Mesendoderm (in vitro differentiated cells): ENCODE measurements at regions not wholly inside any gene's neighbourhood (a gene's known extent, or its start where the extent isn't known, plus 50 kb on each side); places are given as distances from the start of the nearest gene placed in this dataset.
"Not testable (repeated sequence)": the region's sequence is repeated elsewhere in the genome, so short reads cannot be mapped to it uniquely, and the experiment has no call there.

ENCODE experiments used
- DNase-seq: peaks from one replicate; pipeline ENCODE4 v3.0.0; 2013
- H2AK5ac ChIP-seq: 2 replicates; pipeline ENCODE4 v1.6.1; 2013; ENCODE audit warnings: low read length, inconsistent platforms
- H2BK120ac ChIP-seq: 2 replicates; pipeline ENCODE4 v1.6.1; 2013; ENCODE audit warnings: low read depth, mild to moderate bottlenecking, low read length, moderate library complexity, mixed read lengths
- H2BK15ac ChIP-seq: replicated peaks from 2 replicates; pipeline ENCODE4 v1.6.1; 2013; ENCODE audit warnings: low read depth, mild to moderate bottlenecking, moderate library complexity
- H2BK5ac ChIP-seq: 2 replicates; pipeline ENCODE4 v1.6.1; 2013; ENCODE audit warnings: low read length, inconsistent platforms
- H3K18ac ChIP-seq: 2 replicates; pipeline ENCODE4 v1.6.1; 2013; ENCODE audit warnings: mild to moderate bottlenecking, low read length, mixed read lengths
- H3K23ac ChIP-seq: one replicate; pipeline ENCODE4 v1.6.1; 2013; ENCODE audit warnings: low read length
- H3K27ac ChIP-seq: 2 replicates; pipeline ENCODE4 v1.5.1; 2013; ENCODE audit warnings: low read depth, mild to moderate bottlenecking, inconsistent platforms, low read length, moderate library complexity
- H3K27me3 ChIP-seq: 2 replicates; pipeline ENCODE4 v1.6.1; 2013; ENCODE audit warnings: low read length, control low read depth, mild to moderate bottlenecking, inconsistent platforms; ENCODE audit not compliant: insufficient read depth, poor library complexity
- H3K36me3 ChIP-seq: 2 replicates; pipeline ENCODE4 v1.6.1; 2013; ENCODE audit warnings: low read length, inconsistent platforms; ENCODE audit not compliant: control insufficient read depth, insufficient read depth
- H3K4ac ChIP-seq: one replicate; pipeline ENCODE4 v1.6.1; 2013; ENCODE audit warnings: low read depth, mild to moderate bottlenecking, low read length, moderate library complexity
- H3K4me1 ChIP-seq: 2 replicates; pipeline ENCODE4 v1.6.1; 2013; ENCODE audit warnings: low read depth, low read length, inconsistent platforms; ENCODE audit not compliant: control insufficient read depth
- H3K4me2 ChIP-seq: 2 replicates; pipeline ENCODE4 v1.6.1; 2013; ENCODE audit warnings: low read length
- H3K4me3 ChIP-seq: 2 replicates; pipeline ENCODE4 v1.5.1; 2013; ENCODE audit warnings: mild to moderate bottlenecking, low read length
- H3K56ac ChIP-seq: one replicate; pipeline ENCODE4 v1.6.1; 2013; ENCODE audit warnings: low read length
- H3K79me1 ChIP-seq: 2 replicates; pipeline ENCODE4 v1.6.1; 2013; ENCODE audit warnings: low read length, inconsistent platforms
- H3K79me2 ChIP-seq: 2 replicates; pipeline ENCODE4 v1.6.1; 2013; ENCODE audit warnings: mild to moderate bottlenecking, low read length; ENCODE audit not compliant: control insufficient read depth, insufficient read depth
- H3K9ac ChIP-seq: 2 replicates; pipeline ENCODE4 v1.6.1; 2013; ENCODE audit warnings: low read length, inconsistent platforms
- H4K5ac ChIP-seq: one replicate; pipeline ENCODE4 v1.6.1; 2013; ENCODE audit warnings: low read length
- H4K8ac ChIP-seq: one replicate; pipeline ENCODE4 v1.6.1; 2013; ENCODE audit warnings: low read depth, mild to moderate bottlenecking, control low read depth, low read length, moderate library complexity
- WGBS: extraction: QIAGEN DNeasy Blood & Tissue Kit; methylation state at CpG from one replicate; pipeline ENCODE4 v1.1.7; 2013; ENCODE audit warnings: low lambda C conversion rate, missing lambda C conversion rate; ENCODE audit not compliant: insufficient coverage; ENCODE audit errors: extremely low coverage; 5-methylcytosine and 5-hydroxymethylcytosine counted together

GRCh38 chr5:29208024-29208423, 1985.5 kb upstream of the CDH6 start:
- Histone ChIP-seq H4K5ac (no peak overlapping the region), H2AK5ac (no peak overlapping the region), H3K27ac (no peak overlapping the region), H3K4me2 (no peak overlapping the region), H3K79me2 (no peaks in the 10 kb centered on the region), H3K4me1 (no peaks in the 10 kb centered on the region), H3K4ac (no peak overlapping the region), H2BK15ac (no peak overlapping the region), H3K4me3 (no peak overlapping the region), H3K27me3 (no peaks in the 10 kb centered on the region), H3K36me3 (no peaks in the 10 kb centered on the region), H3K23ac (no peak overlapping the region), H2BK120ac (no peak overlapping the region), H3K18ac (no peak overlapping the region), H2BK5ac (no peak overlapping the region), H3K9ac (no peak overlapping the region), H3K56ac (no peak overlapping the region), H4K8ac (no peak overlapping the region), H3K79me1 (no peaks in the 10 kb centered on the region)
- DNase-seq: peak; percentile 29

- Histone ChIP-seq H3K9ac (no peak overlapping the region), H3K79me1 (no peaks in the 10 kb centered on the region), H2BK120ac (no peak overlapping the region), H3K18ac (no peak overlapping the region), H3K27me3 (no peaks in the 10 kb centered on the region), H3K4ac (no peak overlapping the region), H3K23ac (no peak overlapping the region), H3K4me1 (no peaks in the 10 kb centered on the region), H3K27ac (no peak overlapping the region), H2BK15ac (no peak overlapping the region), H4K8ac (no peak overlapping the region), H3K56ac (no peak overlapping the region), H2BK5ac (no peak overlapping the region), H3K36me3 (no peaks in the 10 kb centered on the region), H4K5ac (no peak overlapping the region), H3K4me3 (no peak overlapping the region), H2AK5ac (no peak overlapping the region), H3K79me2 (no peaks in the 10 kb centered on the region), H3K4me2 (no peak overlapping the region)
- DNase-seq: no peak
Measured at GRCh38 chr5:29203049-29203448, 1990.4 kb upstream of the CDH6 start.

GRCh38 chr5:29197631-29198454, 1995.6 kb upstream of the CDH6 start:
- H2BK15ac ChIP-seq: no peak overlapping the region
- no peak overlapping the region for H3K4me2 ChIP-seq
- H3K79me2 ChIP-seq: no peaks in the 10 kb centered on the region
- no peak overlapping the region for H3K56ac ChIP-seq
- no peaks in the 10 kb centered on the region for H3K27me3 ChIP-seq
- no peak overlapping the region for H4K5ac ChIP-seq
- H4K8ac ChIP-seq: no peak overlapping the region
- H3K79me1 ChIP-seq: no peaks in the 10 kb centered on the region
- H3K4me1 ChIP-seq: no peaks in the 10 kb centered on the region
- no peak overlapping the region for H3K9ac ChIP-seq
- no peak overlapping the region for H3K4ac ChIP-seq
- no peak overlapping the region for H2BK120ac ChIP-seq
- H3K27ac ChIP-seq: no peak overlapping the region
- no peaks in the 10 kb centered on the region for H3K36me3 ChIP-seq
- no CpG with 5 or more reads among the region's 2 CpGs for WGBS
- no peak overlapping the region for H3K23ac ChIP-seq
- no peak overlapping the region for H3K4me3 ChIP-seq
- H2AK5ac ChIP-seq: no peak overlapping the region
- DNase-seq: peak; percentile 33
- no peak overlapping the region for H3K18ac ChIP-seq
- H2BK5ac ChIP-seq: no peak overlapping the region

- Histone ChIP-seq H4K5ac (no peak overlapping the region), H2AK5ac (no peak overlapping the region), H2BK120ac (no peak overlapping the region), H3K23ac (no peak overlapping the region), H3K79me2 (no peaks in the 10 kb centered on the region), H3K4me2 (no peak overlapping the region), H3K36me3 (no peaks in the 10 kb centered on the region), H3K9ac (no peak overlapping the region), H3K4me1 (no peaks in the 10 kb centered on the region), H3K79me1 (no peaks in the 10 kb centered on the region), H3K56ac (no peak overlapping the region), H3K4me3 (no peak overlapping the region), H2BK5ac (no peak overlapping the region), H2BK15ac (no peak overlapping the region), H4K8ac (no peak overlapping the region), H3K4ac (no peak overlapping the region), H3K27ac (no peak overlapping the region), H3K18ac (no peak overlapping the region), H3K27me3 (no peaks in the 10 kb centered on the region)
- no peak for DNase-seq
- WGBS: no CpG with 5 or more reads among the region's 1 CpG
Measured at GRCh38 chr5:29193972-29194371, 1999.5 kb upstream of the CDH6 start.

- DNase-seq, H2BK5ac ChIP-seq, H3K4me3 ChIP-seq, H3K27me3 ChIP-seq, H3K27ac ChIP-seq, H3K4me1 ChIP-seq, H3K79me1 ChIP-seq, H4K8ac ChIP-seq, H2AK5ac ChIP-seq, H3K9ac ChIP-seq, H3K79me2 ChIP-seq, H2BK15ac ChIP-seq, H3K56ac ChIP-seq, H3K4me2 ChIP-seq, H2BK120ac ChIP-seq, H3K36me3 ChIP-seq, H4K5ac ChIP-seq, H3K4ac ChIP-seq, H3K18ac ChIP-seq, H3K23ac ChIP-seq: not testable (repeated sequence)
- no CpG with 5 or more reads among the region's 28 CpGs for WGBS
Measured at GRCh38 chr5:29191269-29192048, 2002.0 kb upstream of the CDH6 start.
